ENCODE measurements at regions not wholly inside any gene's neighbourhood (a gene's known extent, or its start where the extent isn't known, plus 50 kb on each side); places are given as distances from the start of the nearest gene placed in this dataset.

DNA sequence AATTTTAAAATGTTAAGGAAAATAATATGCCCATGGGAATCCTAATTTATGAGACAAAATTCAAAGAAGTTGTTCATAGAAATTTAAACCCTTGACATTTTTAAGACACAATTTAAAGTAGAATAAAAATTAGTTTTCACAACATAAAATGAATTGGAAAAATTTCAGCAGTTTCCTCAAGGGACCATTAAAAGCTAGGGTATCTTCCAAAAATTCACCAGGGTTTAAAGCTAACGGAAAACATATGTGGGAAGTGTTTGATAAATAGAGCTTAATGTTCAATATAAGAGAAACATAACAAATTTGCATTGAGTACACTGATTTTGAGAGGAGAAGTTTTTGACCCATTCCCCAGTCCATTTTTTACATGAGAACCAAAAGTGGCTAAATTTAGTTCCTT lies 228.9 kb upstream of the TTC29 start:
- Histone ChIP-seq H4K20me1 (replicated peaks; ENCODE audit: control insufficient read depth, insufficient read depth, low read length) (no peaks in the 10 kb centered on the region), H3K4me3 (no peak overlapping the region), H3K27me3 (ENCODE audit: control insufficient read depth in 2 of 2, insufficient read depth in 2 of 2, low read length in 2 of 2) (no peaks in the 10 kb centered on the region), H3K4me1 (replicated peaks in 1 of 2; ENCODE audit: control insufficient read depth in 2 of 2, insufficient read depth in 2 of 2, low read length in 2 of 2) (no peaks in the 10 kb centered on the region), H3K27ac (ENCODE audit: extremely low read depth, low read depth, low read length) (no peak overlapping the region), H3K9me1 (ENCODE audit: control insufficient read depth, insufficient read depth, low read length) (no peaks in the 10 kb centered on the region), H3K79me2 (ENCODE audit: control insufficient read depth, insufficient read depth, low read length) (no peaks in the 10 kb centered on the region), H3K9ac (ENCODE audit: insufficient read depth in 1 of 2, low read depth in 2 of 2, low read length in 2 of 2) (no peak overlapping the region), H3K36me3 (ENCODE audit: control insufficient read depth, insufficient read depth, low read length) (no peaks in the 10 kb centered on the region), H3K9me3 (replicated peaks; ENCODE audit: control insufficient read depth, insufficient read depth, low read depth, low read length) (no peaks in the 10 kb centered on the region), H2AFZ (ENCODE audit: low read depth, low read length) (no peak overlapping the region), H3K4me2 (ENCODE audit: insufficient read depth, low read length) (no peak overlapping the region)
- no peak for ATAC-seq
- POLR2A ChIA-PET: no interaction called here
- 0% methylated on average over 1 of the region's 1 CpG for WGBS (ENCODE audit: insufficient coverage, low coverage, missing lambda C conversion rate)
- TF ChIP-seq ZHX1 (conservative IDR thresholded peaks at IDR 0.05; ENCODE audit: low read length): no peak
- no TSS peak for BruUV-seq (replicated peaks)
- CTCF ChIA-PET (ENCODE audit: low intra/inter-chr PET ratio): no interaction called here
- DNase-seq (ENCODE audit: extremely low read depth in 1 of 4, low spot score in 3 of 4): no peak
- FAIRE-seq: no peak
- intact Hi-C loops (cut with micrococcal nuclease) (loop anchor here (5.0 kb wide), 1 partner anchor 403 kb away; no protein-coding TSS in a partner anchor), in situ Hi-C loops (cut with MboI) (no loop called here)

DNA sequence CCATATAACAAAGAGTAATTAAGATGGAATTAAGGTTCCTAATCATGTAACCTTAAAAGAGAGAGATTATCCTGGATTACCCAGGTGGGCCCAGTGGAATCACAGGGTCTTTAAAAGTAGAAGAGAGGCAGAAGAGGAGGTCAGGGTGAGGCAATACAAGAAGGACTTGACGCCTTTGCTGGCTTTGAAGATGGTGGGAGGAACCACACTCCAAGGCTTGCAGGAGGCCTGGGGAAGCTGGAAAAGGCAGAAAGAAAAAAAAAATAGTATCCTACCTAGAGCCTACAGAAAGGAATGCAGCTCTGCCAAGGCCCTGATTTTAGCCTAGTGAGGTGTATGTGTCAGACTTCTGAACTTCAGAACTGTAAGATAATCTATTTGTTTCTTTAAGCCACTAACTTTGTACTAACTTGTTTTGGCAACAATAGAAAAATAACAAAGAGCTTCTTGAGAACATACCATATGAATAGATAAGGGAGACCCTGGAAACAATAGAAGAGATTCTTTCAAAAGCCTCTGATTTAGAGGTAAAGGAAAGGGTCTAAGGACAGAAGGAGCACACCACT lies 229.9 kb upstream of the TTC29 start:
- ATAC-seq (no peak), DNase-seq (ENCODE audit: extremely low read depth in 1 of 4, low spot score in 3 of 4) (no peak), FAIRE-seq (no peak)
- ChIA-PET POLR2A (no interaction called here), CTCF (ENCODE audit: low intra/inter-chr PET ratio) (no interaction called here)
- intact Hi-C loops (cut with micrococcal nuclease) (no loop called here), in situ Hi-C loops (cut with MboI) (no loop called here)
- no TSS peak for BruUV-seq (replicated peaks)
- Histone ChIP-seq H3K4me3 (no peak overlapping the region), H3K36me3 (ENCODE audit: control insufficient read depth, insufficient read depth, low read length) (no peaks in the 10 kb centered on the region), H3K27ac (ENCODE audit: extremely low read depth, low read depth, low read length) (no peak overlapping the region), H3K9ac (ENCODE audit: insufficient read depth in 1 of 2, low read depth in 2 of 2, low read length in 2 of 2) (no peak overlapping the region), H3K9me1 (ENCODE audit: control insufficient read depth, insufficient read depth, low read length) (no peaks in the 10 kb centered on the region), H2AFZ (ENCODE audit: low read depth, low read length) (no peak overlapping the region), H3K27me3 (ENCODE audit: control insufficient read depth in 2 of 2, insufficient read depth in 2 of 2, low read length in 2 of 2) (no peaks in the 10 kb centered on the region), H3K4me2 (ENCODE audit: insufficient read depth, low read length) (no peak overlapping the region), H3K79me2 (ENCODE audit: control insufficient read depth, insufficient read depth, low read length) (no peaks in the 10 kb centered on the region), H4K20me1 (replicated peaks; ENCODE audit: control insufficient read depth, insufficient read depth, low read length) (no peaks in the 10 kb centered on the region), H3K9me3 (replicated peaks; ENCODE audit: control insufficient read depth, insufficient read depth, low read depth, low read length) (no peaks in the 10 kb centered on the region), H3K4me1 (replicated peaks in 1 of 2; ENCODE audit: control insufficient read depth in 2 of 2, insufficient read depth in 2 of 2, low read length in 2 of 2) (no peaks in the 10 kb centered on the region)
- WGBS (ENCODE audit: insufficient coverage, low coverage, missing lambda C conversion rate): 0% methylated on average over 1 of the region's 1 CpG
- no peak for TF ChIP-seq ZNF263 (CRISPR knock-in tag; IDR thresholded peaks at IDR 0.05; ENCODE audit: borderline replicate concordance)
- TF ChIP-seq, protein P1, sequence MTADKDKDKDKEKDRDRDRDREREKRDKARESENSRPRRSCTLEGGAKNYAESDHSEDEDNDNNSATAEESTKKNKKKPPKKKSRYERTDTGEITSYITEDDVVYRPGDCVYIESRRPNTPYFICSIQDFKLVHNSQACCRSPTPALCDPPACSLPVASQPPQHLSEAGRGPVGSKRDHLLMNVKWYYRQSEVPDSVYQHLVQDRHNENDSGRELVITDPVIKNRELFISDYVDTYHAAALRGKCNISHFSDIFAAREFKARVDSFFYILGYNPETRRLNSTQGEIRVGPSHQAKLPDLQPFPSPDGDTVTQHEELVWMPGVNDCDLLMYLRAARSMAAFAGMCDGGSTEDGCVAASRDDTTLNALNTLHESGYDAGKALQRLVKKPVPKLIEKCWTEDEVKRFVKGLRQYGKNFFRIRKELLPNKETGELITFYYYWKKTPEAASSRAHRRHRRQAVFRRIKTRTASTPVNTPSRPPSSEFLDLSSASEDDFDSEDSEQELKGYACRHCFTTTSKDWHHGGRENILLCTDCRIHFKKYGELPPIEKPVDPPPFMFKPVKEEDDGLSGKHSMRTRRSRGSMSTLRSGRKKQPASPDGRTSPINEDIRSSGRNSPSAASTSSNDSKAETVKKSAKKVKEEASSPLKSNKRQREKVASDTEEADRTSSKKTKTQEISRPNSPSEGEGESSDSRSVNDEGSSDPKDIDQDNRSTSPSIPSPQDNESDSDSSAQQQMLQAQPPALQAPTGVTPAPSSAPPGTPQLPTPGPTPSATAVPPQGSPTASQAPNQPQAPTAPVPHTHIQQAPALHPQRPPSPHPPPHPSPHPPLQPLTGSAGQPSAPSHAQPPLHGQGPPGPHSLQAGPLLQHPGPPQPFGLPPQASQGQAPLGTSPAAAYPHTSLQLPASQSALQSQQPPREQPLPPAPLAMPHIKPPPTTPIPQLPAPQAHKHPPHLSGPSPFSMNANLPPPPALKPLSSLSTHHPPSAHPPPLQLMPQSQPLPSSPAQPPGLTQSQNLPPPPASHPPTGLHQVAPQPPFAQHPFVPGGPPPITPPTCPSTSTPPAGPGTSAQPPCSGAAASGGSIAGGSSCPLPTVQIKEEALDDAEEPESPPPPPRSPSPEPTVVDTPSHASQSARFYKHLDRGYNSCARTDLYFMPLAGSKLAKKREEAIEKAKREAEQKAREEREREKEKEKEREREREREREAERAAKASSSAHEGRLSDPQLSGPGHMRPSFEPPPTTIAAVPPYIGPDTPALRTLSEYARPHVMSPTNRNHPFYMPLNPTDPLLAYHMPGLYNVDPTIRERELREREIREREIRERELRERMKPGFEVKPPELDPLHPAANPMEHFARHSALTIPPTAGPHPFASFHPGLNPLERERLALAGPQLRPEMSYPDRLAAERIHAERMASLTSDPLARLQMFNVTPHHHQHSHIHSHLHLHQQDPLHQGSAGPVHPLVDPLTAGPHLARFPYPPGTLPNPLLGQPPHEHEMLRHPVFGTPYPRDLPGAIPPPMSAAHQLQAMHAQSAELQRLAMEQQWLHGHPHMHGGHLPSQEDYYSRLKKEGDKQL (CRISPR knock-in tag; IDR thresholded peaks at IDR 0.05; ENCODE audit: borderline replicate concordance): no peak
- no peak for TF ChIP-seq EP300 (IDR thresholded peaks at IDR 0.05; ENCODE audit: low read length)
- TF ChIP-seq PHB2 (IDR thresholded peaks at IDR 0.05; ENCODE audit: low read depth): no peak
- TF ChIP-seq MAFK (IDR thresholded peaks at IDR 0.05; ENCODE audit: low read length): no peak
- no peak for TF ChIP-seq USF1 (CRISPR knock-in tag; IDR thresholded peaks at IDR 0.05)
